HG03558 (cell line): ENCODE measurements at regions not wholly inside any gene's neighbourhood (a gene's known extent, or its start where the extent isn't known, plus 50 kb on each side); places are given as distances from the start of the nearest gene placed in this dataset.

Experiments
- ATAC-seq: cut with Tn5 transposase; IDR thresholded peaks from one replicate; pipeline ENCODE4 v1.9.1; 2021; ENCODE audit warnings: moderate number of reproducible peaks; ENCODE audit not compliant: unreplicated experiment; ENCODE audit errors: extremely low read depth

GRCh38 chr1:113255720-113256347 is 134.5 kb upstream of the MAGI3 start:
- no peak for ATAC-seq

- no peak for ATAC-seq
Measured at GRCh38 chr1:113256348-113256729, 134.0 kb upstream of the MAGI3 start.

- no peak for ATAC-seq
Measured at GRCh38 chr1:113259988-113260387, 130.3 kb upstream of the MAGI3 start.

- ATAC-seq = no peak
Measured at GRCh38 chr1:113265196-113265595, 125.1 kb upstream of the MAGI3 start.

- ATAC-seq = no peak
Measured at GRCh38 chr1:113266788-113267187, 123.5 kb upstream of the MAGI3 start.

- no peak for ATAC-seq
Measured at GRCh38 chr1:113269168-113269963, 120.9 kb upstream of the MAGI3 start.

GRCh38 chr1:113271039-113271438 is 119.3 kb upstream of the MAGI3 start:
- no peak for ATAC-seq

- no peak for ATAC-seq
Measured at GRCh38 chr1:113275083-113275482, 115.2 kb upstream of the MAGI3 start.

GRCh38 chr1:113275691-113276090 is 114.6 kb upstream of the MAGI3 start:
- ATAC-seq = no peak

- no peak for ATAC-seq
Measured at GRCh38 chr1:113276507-113276906, 113.8 kb upstream of the MAGI3 start.

GRCh38 chr1:113278371-113278770 is 111.9 kb upstream of the MAGI3 start:
- ATAC-seq = no peak

- no peak for ATAC-seq
Measured at GRCh38 chr1:113278777-113279176, 111.5 kb upstream of the MAGI3 start.

GRCh38 chr1:113279776-113280391 is 110.4 kb upstream of the MAGI3 start:
- no peak for ATAC-seq

- ATAC-seq = no peak
Measured at GRCh38 chr1:113280581-113280980, 109.7 kb upstream of the MAGI3 start.

- ATAC-seq = no peak
Measured at GRCh38 chr1:113281550-113281949, 108.8 kb upstream of the MAGI3 start.

- no peak for ATAC-seq
Measured at GRCh38 chr1:113282008-113282892, 108.1 kb upstream of the MAGI3 start.

- no peak for ATAC-seq
Measured at GRCh38 chr1:113282893-113283285, 107.4 kb upstream of the MAGI3 start.

GRCh38 chr1:113283914-113284313 is 106.4 kb upstream of the MAGI3 start:
- no peak for ATAC-seq

- no peak for ATAC-seq
Measured at GRCh38 chr1:113286156-113286555, 104.2 kb upstream of the MAGI3 start.

GRCh38 chr1:113291777-113292602 is 98.3 kb upstream of the MAGI3 start:
- ATAC-seq = no peak
